ENCODE measurements at regions not wholly inside any gene's neighbourhood (a gene's known extent, or its start where the extent isn't known, plus 50 kb on each side); places are given as distances from the start of the nearest gene placed in this dataset.

DNA sequence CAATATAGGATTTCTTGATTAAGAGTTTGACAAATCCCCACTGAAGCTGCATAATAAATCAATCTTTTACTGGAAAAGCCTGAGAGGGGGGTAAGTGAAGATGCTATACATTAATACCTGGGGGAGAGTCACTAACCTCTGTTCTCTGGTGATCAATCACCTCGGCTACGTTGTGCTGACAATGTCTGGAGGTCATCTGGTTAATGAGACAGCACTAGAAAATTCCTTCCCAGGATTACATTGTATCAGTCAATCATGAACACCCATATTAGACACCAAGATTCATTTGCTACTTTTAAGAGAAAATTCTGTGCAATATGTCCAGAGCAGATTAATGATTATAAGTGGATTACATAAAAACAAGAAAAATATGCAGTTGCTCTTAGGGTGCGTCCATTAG, 408.3 kb downstream of the PDHA2 start:
- Histone ChIP-seq H3K27ac (ENCODE audit: low read length in 2 of 2) (no peak overlapping the region), H3K4me2 (replicated peaks; ENCODE audit: low read depth, low read length, poor library complexity, severe bottlenecking) (no peak overlapping the region), H3K79me2 (ENCODE audit: control insufficient read depth, insufficient read depth, low read length) (no peaks in the 10 kb centered on the region), H3K36me3 (replicated peaks in 1 of 2; ENCODE audit: control extremely low read depth in 1 of 2, control insufficient read depth in 1 of 2, extremely low read depth in 1 of 2, insufficient read depth in 2 of 2, low read length in 1 of 2) (no peaks in the 10 kb centered on the region), H4K20me1 (ENCODE audit: control insufficient read depth, insufficient read depth, low read length, poor library complexity, severe bottlenecking) (no peaks in the 10 kb centered on the region), H2AFZ (ENCODE audit: insufficient read depth, low read depth, low read length, poor library complexity, severe bottlenecking) (no peak overlapping the region), H3K27me3 (replicated peaks in 1 of 4; ENCODE audit: control extremely low read depth in 1 of 4, control insufficient read depth in 3 of 4, insufficient read depth in 4 of 4, low read length in 3 of 4) (no peaks in the 10 kb centered on the region), H3K4me1 (ENCODE audit: control insufficient read depth in 2 of 2, insufficient read depth in 2 of 2, low read length in 2 of 2) (no peaks in the 10 kb centered on the region), H3K9me3 (ENCODE audit: control extremely low read depth in 1 of 3, control insufficient read depth in 2 of 3, insufficient read depth in 1 of 3, low read length in 2 of 3) (no peaks in the 10 kb centered on the region), H3K9ac (ENCODE audit: low read length) (no peak overlapping the region), H3K4me3 (ENCODE audit: control extremely low read depth in 1 of 5, extremely low read depth in 1 of 5, insufficient read depth in 1 of 5, low read depth in 2 of 5, low read length in 4 of 5) (no peak overlapping the region)
- no peaks in the 10 kb centered on the region for H3K4me1 Mint-ChIP-seq
- intact Hi-C loops (cut with micrococcal nuclease), result no loop called here
- DNase-seq (no peak), ATAC-seq (ENCODE audit: low read depth) (no peak)
- TF ChIP-seq, protein P1, sequence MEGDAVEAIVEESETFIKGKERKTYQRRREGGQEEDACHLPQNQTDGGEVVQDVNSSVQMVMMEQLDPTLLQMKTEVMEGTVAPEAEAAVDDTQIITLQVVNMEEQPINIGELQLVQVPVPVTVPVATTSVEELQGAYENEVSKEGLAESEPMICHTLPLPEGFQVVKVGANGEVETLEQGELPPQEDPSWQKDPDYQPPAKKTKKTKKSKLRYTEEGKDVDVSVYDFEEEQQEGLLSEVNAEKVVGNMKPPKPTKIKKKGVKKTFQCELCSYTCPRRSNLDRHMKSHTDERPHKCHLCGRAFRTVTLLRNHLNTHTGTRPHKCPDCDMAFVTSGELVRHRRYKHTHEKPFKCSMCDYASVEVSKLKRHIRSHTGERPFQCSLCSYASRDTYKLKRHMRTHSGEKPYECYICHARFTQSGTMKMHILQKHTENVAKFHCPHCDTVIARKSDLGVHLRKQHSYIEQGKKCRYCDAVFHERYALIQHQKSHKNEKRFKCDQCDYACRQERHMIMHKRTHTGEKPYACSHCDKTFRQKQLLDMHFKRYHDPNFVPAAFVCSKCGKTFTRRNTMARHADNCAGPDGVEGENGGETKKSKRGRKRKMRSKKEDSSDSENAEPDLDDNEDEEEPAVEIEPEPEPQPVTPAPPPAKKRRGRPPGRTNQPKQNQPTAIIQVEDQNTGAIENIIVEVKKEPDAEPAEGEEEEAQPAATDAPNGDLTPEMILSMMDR (IDR thresholded peaks at IDR 0.05), result no peak
- TF ChIP-seq EZH2 (IDR thresholded peaks at IDR 0.05; ENCODE audit: borderline replicate concordance, insufficient read depth, low read depth, low read length, poor library complexity, severe bottlenecking), result no peak
- no peak overlapping the region for H3K27ac Mint-ChIP-seq
- no peaks in the 10 kb centered on the region for H3K27me3 Mint-ChIP-seq
- ChIA-PET CTCF (no interaction called here), POLR2A (no interaction called here)
- no peak overlapping the region for H3K4me3 Mint-ChIP-seq
- no CpG with 5 or more reads among the region's 3 CpGs for WGBS (ENCODE audit: insufficient coverage)
- no peaks in the 10 kb centered on the region for H3K9me3 Mint-ChIP-seq (ENCODE audit: insufficient read depth)

DNA sequence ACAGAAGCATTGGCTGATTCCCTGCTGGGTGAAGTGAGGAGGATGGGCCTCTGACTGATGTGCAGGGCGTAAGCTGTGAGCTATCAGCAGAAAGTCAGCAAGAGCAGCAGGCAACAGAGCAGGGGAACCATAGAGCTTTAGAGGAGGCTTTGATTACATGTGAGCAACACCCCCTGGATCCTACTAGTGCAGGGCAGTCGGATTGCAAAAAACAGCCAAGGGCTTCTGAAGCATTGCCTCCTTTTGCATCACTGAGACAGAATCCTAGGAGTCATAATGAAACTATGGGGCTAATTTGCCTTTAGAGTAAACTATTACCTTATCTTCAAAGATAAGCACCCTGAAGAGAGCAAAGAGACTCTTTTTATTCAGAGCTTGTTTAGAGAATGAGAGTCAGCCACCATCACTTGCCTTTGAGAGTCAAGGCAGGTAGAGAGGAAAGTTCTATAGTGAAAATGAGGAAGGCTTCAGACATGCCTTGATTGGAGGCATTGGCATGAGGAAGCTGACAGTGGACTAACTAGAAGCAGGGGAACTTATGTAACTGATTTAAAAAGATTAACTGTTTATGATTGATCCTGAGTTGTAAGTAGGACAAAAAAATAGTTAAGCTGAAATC, 420.3 kb downstream of the PDHA2 start:
- Histone ChIP-seq H2AFZ (ENCODE audit: insufficient read depth, low read depth, low read length, poor library complexity, severe bottlenecking) (no peak overlapping the region), H3K9me3 (ENCODE audit: control extremely low read depth in 1 of 3, control insufficient read depth in 2 of 3, insufficient read depth in 1 of 3, low read length in 2 of 3) (no peaks in the 10 kb centered on the region), H3K4me3 (ENCODE audit: control extremely low read depth in 1 of 5, extremely low read depth in 1 of 5, insufficient read depth in 1 of 5, low read depth in 2 of 5, low read length in 4 of 5) (no peak overlapping the region), H3K9ac (ENCODE audit: low read length) (no peak overlapping the region), H3K36me3 (replicated peaks in 1 of 2; ENCODE audit: control extremely low read depth in 1 of 2, control insufficient read depth in 1 of 2, extremely low read depth in 1 of 2, insufficient read depth in 2 of 2, low read length in 1 of 2) (no peaks in the 10 kb centered on the region), H3K27ac (ENCODE audit: low read length in 2 of 2) (no peak overlapping the region), H3K4me2 (replicated peaks; ENCODE audit: low read depth, low read length, poor library complexity, severe bottlenecking) (no peak overlapping the region), H4K20me1 (ENCODE audit: control insufficient read depth, insufficient read depth, low read length, poor library complexity, severe bottlenecking) (no peaks in the 10 kb centered on the region), H3K4me1 (ENCODE audit: control insufficient read depth in 2 of 2, insufficient read depth in 2 of 2, low read length in 2 of 2) (no peaks in the 10 kb centered on the region), H3K79me2 (ENCODE audit: control insufficient read depth, insufficient read depth, low read length) (no peaks in the 10 kb centered on the region), H3K27me3 (replicated peaks in 1 of 4; ENCODE audit: control extremely low read depth in 1 of 4, control insufficient read depth in 3 of 4, insufficient read depth in 4 of 4, low read length in 3 of 4) (no peaks in the 10 kb centered on the region)
- no peak overlapping the region for H3K4me3 Mint-ChIP-seq
- ATAC-seq (ENCODE audit: low read depth) (no peak), DNase-seq (no peak)
- 83% methylated on average over 2 of the region's 2 CpGs for WGBS (ENCODE audit: insufficient coverage)
- H3K27me3 Mint-ChIP-seq, result no peaks in the 10 kb centered on the region
- intact Hi-C loops (cut with micrococcal nuclease), result no loop called here
- no peak overlapping the region for H3K27ac Mint-ChIP-seq
- TF ChIP-seq, protein P1 (IDR thresholded peaks at IDR 0.05), result no peak
- H3K4me1 Mint-ChIP-seq, result no peaks in the 10 kb centered on the region
- POLR2A ChIA-PET, result no interaction called here
- CTCF ChIA-PET, result no interaction called here
- no peaks in the 10 kb centered on the region for H3K9me3 Mint-ChIP-seq (ENCODE audit: insufficient read depth)
